Liver (tissue), 7 donors: ENCODE measurements at regions not wholly inside any gene's neighbourhood (a gene's known extent, or its start where the extent isn't known, plus 50 kb on each side); places are given as distances from the start of the nearest gene placed in this dataset.
"Not testable (repeated sequence)": the region's sequence is repeated elsewhere in the genome, so short reads cannot be mapped to it uniquely, and the experiment has no call there.

ENCODE experiments used
- DNase-seq: peaks from one replicate; pipeline ENCODE4 v3.0.0-alpha.2; 2017; ENCODE audit warnings: low spot score
- H3K27ac ChIP-seq, 2 donors: one replicate each; pipeline ENCODE4 v1.7.0; 2013; ENCODE audit warnings: inconsistent platforms in 2 of 2, low read length in 2 of 2, control low read depth in 1 of 2, low read depth in 1 of 2, mild to moderate bottlenecking in 1 of 2
- H3K27me3 ChIP-seq, 4 donors: one replicate each; pipeline versions ENCODE4 v1.6.1 to v1.7.0; 2013; ENCODE audit warnings: low read length in 3 of 4, inconsistent platforms in 1 of 4, mild to moderate bottlenecking in 1 of 4, moderate library complexity in 1 of 4; ENCODE audit not compliant: control insufficient read depth in 4 of 4, insufficient read depth in 4 of 4
- H3K36me3 ChIP-seq, 4 donors: one replicate each; pipeline versions ENCODE4 v1.6.1 to v1.7.0; 2013; ENCODE audit warnings: low read length in 3 of 4, mild to moderate bottlenecking in 3 of 4, low read depth in 1 of 4, moderate library complexity in 1 of 4; ENCODE audit not compliant: control insufficient read depth in 4 of 4, insufficient read depth in 3 of 4
- H3K4me1 ChIP-seq, 4 donors: one replicate each; pipeline versions ENCODE4 v1.6.1 to v1.7.0; 2013; ENCODE audit warnings: low read length in 3 of 4, mild to moderate bottlenecking in 3 of 4, moderate library complexity in 1 of 4; ENCODE audit not compliant: control insufficient read depth in 4 of 4, insufficient read depth in 4 of 4
- H3K4me3 ChIP-seq, 3 donors: one replicate each; pipeline versions ENCODE4 v1.6.1 to v1.7.0; 2013; ENCODE audit warnings: low read length in 3 of 3, control low read depth in 1 of 3, low read depth in 1 of 3, mild to moderate bottlenecking in 1 of 3
- H3K9ac ChIP-seq, 2 donors: one replicate each; pipeline ENCODE4 v1.7.0; 2013; ENCODE audit warnings: low read length in 2 of 2, mild to moderate bottlenecking in 2 of 2, moderate library complexity in 2 of 2, control low read depth in 1 of 2, low read depth in 1 of 2
- H3K9me3 ChIP-seq, 4 donors: one replicate each; pipeline versions ENCODE4 v1.6.1 to v1.7.0; 2013; ENCODE audit warnings: low read length in 3 of 4; ENCODE audit not compliant: control insufficient read depth in 4 of 4
- ATF3 ChIP-seq: IDR thresholded peaks from 2 replicates; pipeline ENCODE4 v1.6.1; 2016; ENCODE audit warnings: antibody characterized with exemption
- EGR1 ChIP-seq, 2 donors: IDR thresholded peaks; 2 replicates each; pipeline ENCODE4 v1.6.1; 2016 to 2018; ENCODE audit warnings: antibody characterized with exemption in 2 of 2, low read depth in 2 of 2
- FOXA2 ChIP-seq: IDR thresholded peaks from 2 replicates; pipeline ENCODE4 v1.6.1; 2016; ENCODE audit warnings: antibody characterized with exemption
- HNF4A ChIP-seq, 2 donors: conservative IDR thresholded peaks; 2 replicates each; pipeline ENCODE4 v1.6.1; 2016; ENCODE audit warnings: antibody characterized with exemption in 2 of 2, mild to moderate bottlenecking in 2 of 2
- JUND ChIP-seq, 2 donors: IDR thresholded peaks; 2 replicates each; pipeline ENCODE4 v1.6.1; 2016; ENCODE audit warnings: antibody characterized with exemption in 2 of 2
- MAX ChIP-seq: IDR thresholded peaks from 2 replicates; pipeline ENCODE4 v1.6.1; 2016; ENCODE audit warnings: antibody characterized with exemption
- NR2F2 ChIP-seq: IDR thresholded peaks from 2 replicates; pipeline ENCODE4 v1.6.1; 2016; ENCODE audit warnings: antibody characterized with exemption
- REST ChIP-seq: IDR thresholded peaks from 2 replicates; pipeline ENCODE4 v1.6.1; 2016; ENCODE audit warnings: antibody characterized with exemption, mild to moderate bottlenecking
- RXRA ChIP-seq, 2 donors: IDR thresholded peaks; 2 replicates each; pipeline ENCODE4 v1.6.1; 2017 to 2018; ENCODE audit warnings: antibody characterized with exemption in 2 of 2, mild to moderate bottlenecking in 1 of 2
- SP1 ChIP-seq: IDR thresholded peaks from 2 replicates; pipeline ENCODE4 v1.6.1; 2018; ENCODE audit warnings: antibody characterized with exemption, mild to moderate bottlenecking
- TAF1 ChIP-seq: conservative IDR thresholded peaks from 2 replicates; pipeline ENCODE4 v1.6.1; 2016; ENCODE audit warnings: antibody characterized with exemption, mild to moderate bottlenecking
- YY1 ChIP-seq: IDR thresholded peaks from 2 replicates; pipeline ENCODE4 v1.6.1; 2016; ENCODE audit warnings: antibody characterized with exemption, mild to moderate bottlenecking
- ZBTB33 ChIP-seq: IDR thresholded peaks from 2 replicates; pipeline ENCODE4 v1.6.1; 2016; ENCODE audit warnings: antibody characterized with exemption
- WGBS: extraction: QIAGEN DNeasy Blood & Tissue Kit; methylation state at CpG from one replicate; pipeline ENCODE4 v1.1.7; 2013; 5-methylcytosine and 5-hydroxymethylcytosine counted together
- donor health status: healthy.
- donor health status: healthy.
- donor health status: healthy.
- donor health status: healthy.

- no peaks in the 10 kb centered on the region for H3K4me1 ChIP-seq
- no peak overlapping the region for H3K4me3 ChIP-seq
- TF ChIP-seq EGR1 (IDR thresholded peaks at IDR 0.05; ENCODE audit: low read depth in 2 of 2) (no peak), YY1 (no peak), HNF4A (conservative IDR thresholded peaks at IDR 0.05) (no peak), SP1 (no peak), JUND (IDR thresholded peaks at IDR 0.05) (no peak), MAX (no peak)
- H3K27me3 ChIP-seq: peaks cover 0 to 2% (median 0%) of the 10 kb centered on the region in 4 donors
- H3K27ac ChIP-seq: no peak overlapping the region
- H3K9ac ChIP-seq: no peak overlapping the region
- no peaks in the 10 kb centered on the region for H3K9me3 ChIP-seq
- WGBS: 42% methylated on average over 6 of the region's 6 CpGs
- no peaks in the 10 kb centered on the region for H3K36me3 ChIP-seq
- no peak for DNase-seq
Observed at GRCh38 chr2:82013641-82014040, 1709.1 kb upstream of the LRRTM1 start.

- TF ChIP-seq YY1 (no peak), JUND (IDR thresholded peaks at IDR 0.05) (no peak), EGR1 (IDR thresholded peaks at IDR 0.05; ENCODE audit: low read depth in 2 of 2) (no peak), FOXA2 (no peak), REST (no peak), NR2F2 (no peak)
- Histone ChIP-seq H3K36me3 (no peaks in the 10 kb centered on the region), H3K4me3 (no peak overlapping the region), H3K9me3 (no peaks in the 10 kb centered on the region), H3K27me3 (no peaks in the 10 kb centered on the region), H3K27ac (no peak overlapping the region), H3K4me1 (no peaks in the 10 kb centered on the region), H3K9ac (no peak overlapping the region)
- DNase-seq: no peak
- WGBS: 55% methylated on average over 3 of the region's 3 CpGs
Observed at GRCh38 chr2:82007071-82007664, 1702.6 kb upstream of the LRRTM1 start.

GRCh38 chr2:82005889-82006288, 1701.3 kb upstream of the LRRTM1 start:
- not testable (repeated sequence) for H3K9ac ChIP-seq, H3K9me3 ChIP-seq, H3K27me3 ChIP-seq, H3K27ac ChIP-seq, H3K36me3 ChIP-seq, DNase-seq, H3K4me1 ChIP-seq, H3K4me3 ChIP-seq
- WGBS: 61% methylated on average over 5 of the region's 5 CpGs

- H3K27ac ChIP-seq: no peak overlapping the region
- no peak for DNase-seq
- H3K27me3 ChIP-seq: no peaks in the 10 kb centered on the region
- H3K9me3 ChIP-seq: no peaks in the 10 kb centered on the region
- no peaks in the 10 kb centered on the region for H3K36me3 ChIP-seq
- H3K4me3 ChIP-seq: no peak overlapping the region
- no peaks in the 10 kb centered on the region for H3K4me1 ChIP-seq
- WGBS: 67% methylated on average over 4 of the region's 4 CpGs
- H3K9ac ChIP-seq: no peak overlapping the region
- no peak for TF ChIP-seq RXRA (IDR thresholded peaks at IDR 0.05)
- no peak for TF ChIP-seq TAF1
- no peak for TF ChIP-seq NR2F2
- no peak for TF ChIP-seq MAX
- no peak for TF ChIP-seq ATF3
- no peak for TF ChIP-seq REST
- no peak for TF ChIP-seq HNF4A (conservative IDR thresholded peaks at IDR 0.05)
- TF ChIP-seq ZBTB33: no peak
- no peak for TF ChIP-seq EGR1 (IDR thresholded peaks at IDR 0.05; ENCODE audit: low read depth in 2 of 2)
Observed at GRCh38 chr2:82001614-82002013, 1697.1 kb upstream of the LRRTM1 start.
